ENCODE measurements at regions not wholly inside any gene's neighbourhood (a gene's known extent, or its start where the extent isn't known, plus 50 kb on each side); places are given as distances from the start of the nearest gene placed in this dataset.

GRCh38 chr18:60838677-60839076, 466.1 kb upstream of the MC4R start:
- no peaks in the 10 kb centered on the region for H3K36me3 ChIP-seq (ENCODE audit: control insufficient read depth, insufficient read depth, low read length)
- no peaks in the 10 kb centered on the region for H3K4me1 ChIP-seq (ENCODE audit: control insufficient read depth, insufficient read depth, low read length, poor library complexity, severe bottlenecking)
- H3K9me3 ChIP-seq (ENCODE audit: control insufficient read depth, low read length), result no peaks in the 10 kb centered on the region
- H3K27ac ChIP-seq (ENCODE audit: low read depth, low read length, severe bottlenecking), result no peak overlapping the region
- no peak overlapping the region for H3K4me3 ChIP-seq (ENCODE audit: extremely low read depth, insufficient read depth, low read length, poor library complexity, severe bottlenecking)

GRCh38 chr18:60846396-60846795, 473.8 kb upstream of the MC4R start:
- Histone ChIP-seq H3K4me1 (ENCODE audit: control insufficient read depth, insufficient read depth, low read length, poor library complexity, severe bottlenecking) (no peaks in the 10 kb centered on the region), H3K27ac (ENCODE audit: low read depth, low read length, severe bottlenecking) (no peak overlapping the region), H3K36me3 (ENCODE audit: control insufficient read depth, insufficient read depth, low read length) (no peaks in the 10 kb centered on the region), H3K4me3 (ENCODE audit: extremely low read depth, insufficient read depth, low read length, poor library complexity, severe bottlenecking) (no peak overlapping the region), H3K9me3 (ENCODE audit: control insufficient read depth, low read length) (peaks cover 7% of the 10 kb centered on the region)
- 84 to 100% methylated on average over 2 to 4 of the region's 6 CpGs for WGBS, 2 experiments (ENCODE audit: insufficient coverage in 2 of 2)

- WGBS, 2 experiments (ENCODE audit: insufficient coverage in 2 of 2), result 90 to 100% methylated on average over 1 to 2 of the region's 3 CpGs
- no peaks in the 10 kb centered on the region for H3K4me1 ChIP-seq (ENCODE audit: control insufficient read depth, insufficient read depth, low read length, poor library complexity, severe bottlenecking)
- H3K9me3 ChIP-seq (ENCODE audit: control insufficient read depth, low read length), result peaks cover 7% of the 10 kb centered on the region
- no peaks in the 10 kb centered on the region for H3K36me3 ChIP-seq (ENCODE audit: control insufficient read depth, insufficient read depth, low read length)
- H3K4me3 ChIP-seq (ENCODE audit: extremely low read depth, insufficient read depth, low read length, poor library complexity, severe bottlenecking), result no peak overlapping the region
- no peak overlapping the region for H3K27ac ChIP-seq (ENCODE audit: low read depth, low read length, severe bottlenecking)
These were observed 474.9 kb upstream of the MC4R start for GRCh38 chr18:60847517-60847916.

GRCh38 chr18:60861575-60861974, 471.7 kb upstream of the CDH20 start:
- Histone ChIP-seq H3K4me3 (ENCODE audit: extremely low read depth, insufficient read depth, low read length, poor library complexity, severe bottlenecking) (no peak overlapping the region), H3K36me3 (ENCODE audit: control insufficient read depth, insufficient read depth, low read length) (no peaks in the 10 kb centered on the region), H3K9me3 (ENCODE audit: control insufficient read depth, low read length) (no peaks in the 10 kb centered on the region), H3K4me1 (ENCODE audit: control insufficient read depth, insufficient read depth, low read length, poor library complexity, severe bottlenecking) (peaks cover 4% of the 10 kb centered on the region), H3K27ac (ENCODE audit: low read depth, low read length, severe bottlenecking) (no peak overlapping the region)

GRCh38 chr18:60862988-60863387, 470.2 kb upstream of the CDH20 start:
- Histone ChIP-seq H3K36me3 (ENCODE audit: control insufficient read depth, insufficient read depth, low read length) (no peaks in the 10 kb centered on the region), H3K4me1 (ENCODE audit: control insufficient read depth, insufficient read depth, low read length, poor library complexity, severe bottlenecking) (peaks cover 4% of the 10 kb centered on the region), H3K4me3 (ENCODE audit: extremely low read depth, insufficient read depth, low read length, poor library complexity, severe bottlenecking) (no peak overlapping the region), H3K27ac (ENCODE audit: low read depth, low read length, severe bottlenecking) (no peak overlapping the region), H3K9me3 (ENCODE audit: control insufficient read depth, low read length) (no peaks in the 10 kb centered on the region)
- 83 to 90% methylated on average over 1 to 2 of the region's 3 CpGs for WGBS, 2 experiments (ENCODE audit: insufficient coverage in 2 of 2)

GRCh38 chr18:60865801-60866200, 467.4 kb upstream of the CDH20 start:
- Histone ChIP-seq H3K27ac (ENCODE audit: low read depth, low read length, severe bottlenecking) (no peak overlapping the region), H3K4me3 (ENCODE audit: extremely low read depth, insufficient read depth, low read length, poor library complexity, severe bottlenecking) (no peak overlapping the region), H3K4me1 (ENCODE audit: control insufficient read depth, insufficient read depth, low read length, poor library complexity, severe bottlenecking) (peaks cover 4% of the 10 kb centered on the region), H3K9me3 (ENCODE audit: control insufficient read depth, low read length) (no peaks in the 10 kb centered on the region), H3K36me3 (ENCODE audit: control insufficient read depth, insufficient read depth, low read length) (no peaks in the 10 kb centered on the region)
- WGBS, 2 experiments (ENCODE audit: insufficient coverage in 2 of 2), result no CpG with 5 or more reads among the region's 2 CpGs

- Histone ChIP-seq H3K4me3 (ENCODE audit: extremely low read depth, insufficient read depth, low read length, poor library complexity, severe bottlenecking) (no peak overlapping the region), H3K27ac (ENCODE audit: low read depth, low read length, severe bottlenecking) (no peak overlapping the region), H3K4me1 (ENCODE audit: control insufficient read depth, insufficient read depth, low read length, poor library complexity, severe bottlenecking) (peaks cover 4% of the 10 kb centered on the region), H3K36me3 (ENCODE audit: control insufficient read depth, insufficient read depth, low read length) (no peaks in the 10 kb centered on the region), H3K9me3 (ENCODE audit: control insufficient read depth, low read length) (no peaks in the 10 kb centered on the region)
- 92% methylated on average over 2 of the region's 2 CpGs; no CpG with 5 or more reads in 1 of the 2 experiments for WGBS, 2 experiments (ENCODE audit: insufficient coverage in 2 of 2)
These were observed 462.7 kb upstream of the CDH20 start for GRCh38 chr18:60870261-60871153.

GRCh38 chr18:60872434-60872833, 460.8 kb upstream of the CDH20 start:
- H3K4me3 ChIP-seq (ENCODE audit: extremely low read depth, insufficient read depth, low read length, poor library complexity, severe bottlenecking), result no peak overlapping the region
- H3K9me3 ChIP-seq (ENCODE audit: control insufficient read depth, low read length), result no peaks in the 10 kb centered on the region
- no peaks in the 10 kb centered on the region for H3K4me1 ChIP-seq (ENCODE audit: control insufficient read depth, insufficient read depth, low read length, poor library complexity, severe bottlenecking)
- H3K27ac ChIP-seq (ENCODE audit: low read depth, low read length, severe bottlenecking), result no peak overlapping the region
- H3K36me3 ChIP-seq (ENCODE audit: control insufficient read depth, insufficient read depth, low read length), result no peaks in the 10 kb centered on the region
- 80 to 92% methylated on average over 1 to 3 of the region's 3 CpGs for WGBS, 2 experiments (ENCODE audit: insufficient coverage in 2 of 2)

GRCh38 chr18:60873708-60874107, 459.5 kb upstream of the CDH20 start:
- Histone ChIP-seq H3K4me1 (ENCODE audit: control insufficient read depth, insufficient read depth, low read length, poor library complexity, severe bottlenecking) (no peaks in the 10 kb centered on the region), H3K36me3 (ENCODE audit: control insufficient read depth, insufficient read depth, low read length) (no peaks in the 10 kb centered on the region), H3K27ac (ENCODE audit: low read depth, low read length, severe bottlenecking) (no peak overlapping the region), H3K4me3 (ENCODE audit: extremely low read depth, insufficient read depth, low read length, poor library complexity, severe bottlenecking) (no peak overlapping the region), H3K9me3 (ENCODE audit: control insufficient read depth, low read length) (no peaks in the 10 kb centered on the region)

GRCh38 chr18:60875957-60876507, 457.2 kb upstream of the CDH20 start:
- WGBS, 2 experiments (ENCODE audit: insufficient coverage in 2 of 2), result 92 to 100% methylated on average over 2 of the region's 6 CpGs
- no peaks in the 10 kb centered on the region for H3K9me3 ChIP-seq (ENCODE audit: control insufficient read depth, low read length)

GRCh38 chr18:60880184-60880583, 453.0 kb upstream of the CDH20 start:
- H3K4me1 ChIP-seq (ENCODE audit: control insufficient read depth, insufficient read depth, low read length, poor library complexity, severe bottlenecking), result no peaks in the 10 kb centered on the region
- WGBS, 2 experiments (ENCODE audit: insufficient coverage in 2 of 2), result no CpG with 5 or more reads among the region's 2 CpGs

More at GRCh38 chr18:60875957-60876507, 457.2 kb upstream of the CDH20 start:
- no peak overlapping the region for H3K27ac ChIP-seq (ENCODE audit: low read depth, low read length, severe bottlenecking)
- no peaks in the 10 kb centered on the region for H3K36me3 ChIP-seq (ENCODE audit: control insufficient read depth, insufficient read depth, low read length)
- H3K4me1 ChIP-seq (ENCODE audit: control insufficient read depth, insufficient read depth, low read length, poor library complexity, severe bottlenecking), result no peaks in the 10 kb centered on the region
- no peak overlapping the region for H3K4me3 ChIP-seq (ENCODE audit: extremely low read depth, insufficient read depth, low read length, poor library complexity, severe bottlenecking)

More at GRCh38 chr18:60880184-60880583, 453.0 kb upstream of the CDH20 start:
- Histone ChIP-seq H3K27ac (ENCODE audit: low read depth, low read length, severe bottlenecking) (no peak overlapping the region), H3K4me3 (ENCODE audit: extremely low read depth, insufficient read depth, low read length, poor library complexity, severe bottlenecking) (no peak overlapping the region), H3K9me3 (ENCODE audit: control insufficient read depth, low read length) (no peaks in the 10 kb centered on the region), H3K36me3 (ENCODE audit: control insufficient read depth, insufficient read depth, low read length) (no peaks in the 10 kb centered on the region)
